GM18505 (cell line): ENCODE measurements at regions not wholly inside any gene's neighbourhood (a gene's known extent, or its start where the extent isn't known, plus 50 kb on each side); places are given as distances from the start of the nearest gene placed in this dataset.

ENCODE experiments used
- ATAC-seq: cut with Tn5 transposase; IDR thresholded peaks from one replicate; pipeline ENCODE4 v1.9.1; 2021; ENCODE audit not compliant: unreplicated experiment
- POLR2A ChIP-seq: IDR thresholded peaks from 4 replicates; pipeline ENCODE4 v1.6.1; 2011; ENCODE audit warnings: borderline replicate concordance; ENCODE audit not compliant: insufficient read depth, insufficient read length; ENCODE audit errors: extremely low read depth

DNA sequence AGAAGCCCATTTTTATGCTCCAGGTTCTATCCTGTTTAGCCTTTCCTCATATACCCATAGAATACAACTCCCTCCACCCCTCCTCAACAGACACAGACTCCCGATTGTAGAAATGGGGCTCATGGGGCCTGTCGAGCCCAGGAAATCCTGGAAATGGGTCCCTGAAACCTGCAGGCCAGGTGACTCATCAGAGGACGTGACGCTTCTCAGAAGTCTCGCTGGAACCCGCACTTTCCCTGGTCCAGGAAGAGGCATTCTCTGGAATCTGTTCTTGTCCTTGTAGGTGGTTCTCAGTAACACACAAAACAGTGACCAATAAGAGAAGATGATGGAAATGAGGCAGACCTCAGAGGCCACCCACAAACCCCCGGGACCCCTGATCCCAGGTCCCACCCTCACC lies 244.8 kb upstream of the PPP2R2D start:
- no peak for TF ChIP-seq POLR2A
- no peak for ATAC-seq

- TF ChIP-seq POLR2A: no peak
- no peak for ATAC-seq
Observed at GRCh38 chr10:131656431-131656841, 244.4 kb upstream of the PPP2R2D start.

GRCh38 chr10:131657318-131657984 lies 243.4 kb upstream of the PPP2R2D start:
- ATAC-seq: no peak

DNA sequence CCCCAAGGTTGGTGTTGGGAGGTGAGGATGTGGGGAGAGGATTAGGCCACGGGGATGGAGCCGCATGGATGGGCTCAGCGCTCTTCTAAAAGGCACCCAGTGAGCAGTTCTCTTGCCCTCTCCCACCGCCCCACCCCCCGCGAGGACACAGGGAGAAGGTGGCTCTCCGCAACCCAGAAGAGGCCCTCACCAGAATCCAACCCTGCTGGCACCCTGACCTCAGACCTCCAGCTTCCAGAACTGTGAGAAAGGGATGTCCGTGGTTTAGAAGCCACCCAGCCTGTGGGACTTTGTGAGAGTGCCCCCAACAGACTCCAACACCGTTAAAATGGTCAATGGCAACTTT lies 242.8 kb upstream of the PPP2R2D start:
- no peak for TF ChIP-seq POLR2A

More at GRCh38 chr10:131657318-131657984, 243.4 kb upstream of the PPP2R2D start:
- TF ChIP-seq POLR2A: no peak

GRCh38 chr10:131658476-131659110 lies 242.2 kb upstream of the PPP2R2D start:
- ATAC-seq: no peak
- TF ChIP-seq POLR2A: no peak

More for the DNA sequence above, 242.8 kb upstream of the PPP2R2D start:
- ATAC-seq: no peak

DNA sequence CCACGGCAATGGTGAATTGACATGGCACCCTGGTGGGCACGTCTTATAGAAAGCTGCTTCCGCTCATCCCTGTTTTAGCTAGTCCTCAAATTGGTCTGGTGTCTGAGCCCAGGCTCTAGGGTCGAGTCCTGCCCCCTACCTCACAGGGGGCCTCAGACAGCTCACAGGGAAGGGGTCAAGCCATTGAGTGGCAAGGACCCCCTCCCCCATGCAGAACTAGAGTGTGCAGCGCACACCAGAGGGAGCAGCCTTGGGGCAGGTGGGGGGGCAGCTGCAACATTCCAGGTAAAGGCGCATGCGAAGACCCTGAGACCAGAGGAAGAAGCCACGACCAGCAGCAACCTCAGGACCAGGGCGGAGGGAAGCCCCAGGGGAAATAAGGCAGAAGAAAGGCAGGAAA lies 240.4 kb upstream of the PPP2R2D start:
- no peak for TF ChIP-seq POLR2A
- ATAC-seq: no peak

DNA sequence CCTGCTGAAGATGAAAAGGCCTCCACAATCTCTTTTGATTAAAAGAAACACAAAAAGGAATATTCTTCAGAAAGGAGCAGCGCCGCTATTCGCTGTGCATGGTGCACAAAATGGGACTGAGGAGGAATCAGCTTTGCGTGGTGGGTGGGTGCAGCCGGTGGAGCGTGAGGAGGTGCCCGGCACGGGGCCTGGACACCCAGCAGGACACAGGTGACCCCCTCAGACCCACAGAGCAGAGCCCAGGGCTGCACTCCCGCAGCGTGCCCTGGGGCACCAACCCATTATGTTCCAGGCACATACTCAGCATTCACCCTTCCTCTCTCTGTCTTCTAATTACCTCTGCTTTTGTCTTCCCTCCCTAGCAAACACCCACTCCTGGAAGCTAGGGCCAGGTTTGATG lies 238.0 kb upstream of the PPP2R2D start:
- no peak for ATAC-seq

GRCh38 chr10:131663351-131663750 lies 237.5 kb upstream of the PPP2R2D start:
- TF ChIP-seq POLR2A: no peak
- ATAC-seq: no peak

More for the DNA sequence above, 238.0 kb upstream of the PPP2R2D start:
- TF ChIP-seq POLR2A: no peak

DNA sequence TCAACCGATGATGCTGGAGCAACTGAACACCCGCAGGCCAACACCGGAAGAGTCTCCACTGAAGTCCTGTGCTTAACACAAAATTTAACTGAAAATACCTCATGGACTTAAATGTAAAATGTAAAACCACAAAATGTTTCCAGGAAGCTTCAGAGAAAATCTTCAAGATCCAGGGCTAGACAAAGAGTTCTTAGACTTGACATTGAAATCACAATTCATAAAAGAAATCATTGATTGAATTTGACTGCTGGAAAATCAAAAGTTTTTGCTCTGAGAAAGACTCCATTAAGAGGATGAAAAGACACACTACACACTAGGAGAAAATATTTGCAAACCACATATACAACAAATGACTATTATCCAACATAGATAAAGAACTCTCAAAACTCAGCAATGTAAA lies 234.7 kb upstream of the PPP2R2D start:
- ATAC-seq: no peak
- no peak for TF ChIP-seq POLR2A

DNA sequence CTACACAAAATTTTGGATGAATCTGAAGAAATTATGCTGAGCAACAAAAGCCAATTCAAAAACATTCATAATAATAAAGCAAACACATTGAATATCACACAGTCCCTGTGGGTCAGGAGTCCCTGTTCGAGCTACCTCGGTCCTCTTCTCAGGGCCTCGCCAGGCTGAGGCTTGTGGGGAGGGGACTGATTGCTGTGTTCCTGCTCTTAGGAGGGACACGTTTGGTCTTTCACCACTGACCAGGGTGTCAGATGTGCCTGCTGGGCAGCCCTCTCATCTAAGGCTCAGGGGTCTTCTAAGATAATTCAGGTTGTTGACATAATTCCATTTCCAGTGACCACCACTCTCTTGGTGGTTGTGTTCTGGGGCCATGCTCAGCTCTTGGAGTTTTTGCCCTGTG lies 233.8 kb upstream of the PPP2R2D start:
- no peak for TF ChIP-seq POLR2A
- ATAC-seq: no peak

GRCh38 chr10:131667561-131667960 lies 233.2 kb upstream of the PPP2R2D start:
- TF ChIP-seq POLR2A: no peak
- ATAC-seq: no peak

DNA sequence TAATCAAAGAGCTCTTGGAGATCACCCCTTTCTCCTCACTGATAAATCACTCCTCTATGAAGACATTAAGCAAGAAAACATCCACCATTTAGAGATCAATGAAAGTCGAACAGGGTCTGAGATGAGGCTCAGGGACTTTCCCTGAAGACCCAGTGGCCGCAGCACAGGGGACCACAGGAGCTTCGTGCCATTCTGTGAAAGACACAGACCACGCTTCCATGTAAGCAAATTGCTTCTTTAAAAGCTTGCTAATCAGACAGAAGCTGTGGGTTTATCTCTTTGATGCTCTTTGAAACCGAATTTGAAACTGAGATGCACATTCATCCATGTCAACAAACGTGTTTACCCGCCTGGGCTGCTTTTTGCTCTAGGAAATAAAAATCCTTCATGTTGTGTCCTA lies 231.9 kb upstream of the PPP2R2D start:
- no peak for TF ChIP-seq POLR2A
- ATAC-seq: no peak

DNA sequence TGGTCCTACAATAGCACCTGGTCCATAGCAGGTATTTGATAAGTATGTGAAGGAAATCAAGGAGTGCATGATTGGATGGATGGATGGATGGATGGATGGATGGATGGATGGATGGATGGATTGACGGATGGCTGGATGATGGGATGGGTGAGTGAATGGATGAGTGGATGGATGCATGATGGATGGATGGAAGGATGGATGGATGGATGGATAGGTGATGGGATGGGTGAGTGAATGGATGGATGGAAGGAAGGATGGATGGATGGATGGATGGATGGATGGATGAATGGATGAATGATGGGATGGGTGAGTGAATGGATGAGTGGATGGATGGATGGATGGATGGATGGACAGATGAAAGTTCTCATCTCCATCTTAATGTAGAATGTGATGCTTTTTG lies 231.0 kb upstream of the PPP2R2D start:
- TF ChIP-seq POLR2A: no peak
- no peak for ATAC-seq

GRCh38 chr10:131670341-131670740 lies 230.5 kb upstream of the PPP2R2D start:
- TF ChIP-seq POLR2A: no peak
- no peak for ATAC-seq
